SKM-1 treated with dmso at 0.1 percent for 144 hours (cell line): ENCODE measurements at regions not wholly inside any gene's neighbourhood (a gene's known extent, or its start where the extent isn't known, plus 50 kb on each side); places are given as distances from the start of the nearest gene placed in this dataset.

Source experiments
- DNase-seq: peaks from one replicate; lab custom pipeline; 2025; ENCODE audit not compliant: unreplicated experiment; lab: John Stamatoyannopoulos, UW

- DNase-seq: no peak
These were observed 62.9 kb upstream of the OXGR1 start for GRCh38 chr13:97057176-97057575.

DNA sequence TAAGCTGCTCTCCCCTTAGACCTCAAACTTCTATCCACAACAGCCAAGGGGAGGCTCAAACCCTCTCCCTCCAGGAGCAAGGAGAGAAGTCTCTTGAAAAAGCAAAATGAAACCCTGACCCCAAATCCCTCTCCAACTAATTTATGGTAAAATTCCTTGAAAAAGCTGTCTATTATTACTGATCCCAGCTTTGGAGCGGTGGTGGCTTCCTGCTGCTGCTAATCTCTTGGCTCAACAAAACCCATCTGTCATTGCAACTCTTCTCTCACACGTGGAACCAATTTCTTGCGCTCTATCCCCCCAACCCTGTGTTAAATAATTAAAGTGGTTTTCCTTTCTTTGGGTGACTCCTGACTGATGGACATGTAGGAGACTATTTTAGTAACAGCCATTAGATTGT lies 64.1 kb upstream of the OXGR1 start:
- DNase-seq: no peak

GRCh38 chr13:97058926-97059325 lies 64.7 kb upstream of the OXGR1 start:
- no peak for DNase-seq

DNA sequence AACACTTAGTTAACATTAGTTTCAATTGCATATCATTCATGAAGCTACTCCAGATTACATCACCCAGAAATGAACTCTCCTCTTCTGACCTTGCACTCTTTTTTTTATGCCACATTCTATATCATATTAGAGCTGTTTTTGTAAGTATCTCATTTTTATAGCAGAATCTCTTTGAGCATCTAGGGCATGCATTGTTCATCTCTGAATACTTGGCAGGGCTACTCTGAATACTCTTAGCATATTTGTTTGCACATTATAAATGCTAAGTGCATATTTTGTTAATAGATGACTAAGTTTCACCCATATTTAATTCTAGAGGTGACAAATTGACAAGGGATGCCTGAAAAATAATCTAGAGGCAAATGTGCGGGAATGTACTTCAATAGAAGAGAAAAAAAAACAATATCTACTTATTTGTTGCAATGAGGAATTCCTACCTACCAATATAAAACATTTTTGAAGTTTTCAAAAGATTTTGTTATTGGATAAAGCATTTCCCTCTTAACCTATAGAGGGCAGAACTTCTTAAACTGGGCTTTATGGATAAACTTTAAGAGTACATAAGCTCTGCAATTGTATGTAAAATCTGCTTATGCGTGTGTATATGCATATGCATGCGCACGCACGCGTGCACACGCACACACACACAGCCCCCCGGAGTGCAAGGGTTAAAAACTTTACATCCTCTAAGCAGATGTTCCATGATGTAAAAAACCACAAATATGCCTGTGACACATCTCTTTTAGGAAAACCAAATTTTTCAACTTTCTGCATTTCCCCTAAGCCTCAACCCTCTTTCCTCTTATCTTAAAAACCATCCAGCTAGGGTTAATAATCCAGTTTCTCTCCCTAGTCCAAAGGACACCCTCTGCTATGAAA lies 73.0 kb upstream of the OXGR1 start:
- DNase-seq: no peak

DNA sequence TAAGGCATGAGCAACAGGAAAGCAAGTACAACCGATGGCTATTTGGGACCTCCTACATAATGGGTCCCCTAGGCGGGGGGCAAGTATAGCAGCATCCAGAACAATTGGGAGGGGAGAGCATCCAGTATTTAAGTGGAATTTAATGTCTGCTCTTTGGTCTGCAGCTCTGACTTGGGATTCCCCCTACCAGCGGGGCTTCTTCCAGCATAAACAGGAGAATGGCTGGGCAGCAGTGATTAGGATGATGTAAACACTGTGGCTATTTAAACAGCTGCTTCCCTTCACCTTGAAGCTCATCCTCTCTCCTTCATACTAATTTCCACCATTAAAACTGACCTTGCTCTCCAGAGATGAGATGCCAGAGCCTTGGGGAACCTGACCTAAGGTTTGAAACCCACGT lies 73.9 kb upstream of the OXGR1 start:
- no peak for DNase-seq

DNA sequence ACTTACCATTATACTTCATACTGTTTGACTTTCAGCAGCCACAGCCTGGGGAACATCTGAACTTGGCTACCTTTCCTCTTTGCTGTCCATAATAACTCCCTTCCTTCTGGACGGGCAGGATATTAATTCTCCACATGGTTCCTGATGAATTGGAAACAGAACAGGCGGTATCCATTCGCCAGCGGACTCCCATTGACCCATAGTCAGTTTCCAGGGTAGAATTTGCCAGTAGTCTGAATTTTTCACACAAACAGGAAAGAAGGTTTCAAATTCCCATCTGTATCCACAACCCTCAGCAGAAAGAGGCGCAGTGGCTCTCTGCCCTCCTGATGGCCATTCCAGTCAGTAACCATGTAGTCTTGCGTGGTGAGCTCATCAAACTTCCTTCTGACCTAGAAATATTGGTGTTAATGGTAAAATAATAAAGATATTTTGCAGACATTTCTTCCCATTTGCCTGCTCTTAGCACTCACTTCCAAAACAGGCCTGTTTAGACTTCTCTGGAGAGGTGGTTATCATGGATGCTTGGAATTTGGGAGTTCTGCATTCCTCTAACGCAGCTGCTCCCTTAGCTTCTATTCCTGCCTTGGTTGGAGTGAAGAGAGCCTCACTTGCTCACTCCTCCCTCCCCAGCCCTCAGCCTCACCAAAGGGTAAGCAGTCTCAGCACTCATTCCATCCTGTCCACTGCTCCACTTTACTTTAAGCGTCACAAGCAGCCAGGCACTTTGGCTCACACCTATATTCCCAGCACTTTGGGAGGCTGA lies 75.0 kb upstream of the OXGR1 start:
- DNase-seq: no peak

DNA sequence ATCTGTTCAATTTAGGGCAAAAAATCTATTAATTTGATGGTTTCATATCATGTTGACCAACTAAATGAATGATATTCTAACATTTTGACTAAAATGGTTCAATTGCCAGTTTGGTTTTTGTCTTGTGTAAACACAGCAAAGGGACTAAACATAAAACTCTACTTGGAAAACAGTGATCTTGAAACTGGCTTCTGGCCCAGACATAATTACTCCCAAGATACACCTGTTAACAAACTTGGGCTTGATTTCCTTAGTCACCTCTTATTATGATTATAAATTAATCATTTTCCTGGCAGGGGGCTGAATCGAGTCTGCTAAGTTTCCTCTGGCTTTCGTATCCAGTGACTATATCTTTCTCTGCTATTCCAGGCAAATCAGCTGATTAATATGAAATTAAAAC lies 78.0 kb upstream of the OXGR1 start:
- no peak for DNase-seq

DNA sequence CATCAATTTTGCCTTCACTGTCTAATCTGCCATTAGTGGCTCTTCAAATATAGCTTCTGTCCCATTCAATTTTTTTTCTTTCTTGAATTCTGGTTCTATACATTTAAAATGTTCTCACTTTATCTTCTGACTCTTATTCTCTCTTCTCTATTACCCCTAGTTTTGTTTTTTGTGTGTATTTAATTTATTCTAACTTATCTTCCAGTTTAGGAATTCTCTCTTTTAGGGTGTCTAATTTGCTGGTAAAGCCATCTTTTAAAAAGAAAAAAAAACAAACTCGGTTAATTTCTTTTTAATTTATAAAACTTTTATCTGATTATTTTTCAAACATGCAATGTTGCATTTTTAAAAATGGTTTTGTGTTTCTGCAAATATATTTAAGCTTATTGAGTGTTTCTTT lies 80.3 kb upstream of the OXGR1 start:
- DNase-seq: no peak

DNA sequence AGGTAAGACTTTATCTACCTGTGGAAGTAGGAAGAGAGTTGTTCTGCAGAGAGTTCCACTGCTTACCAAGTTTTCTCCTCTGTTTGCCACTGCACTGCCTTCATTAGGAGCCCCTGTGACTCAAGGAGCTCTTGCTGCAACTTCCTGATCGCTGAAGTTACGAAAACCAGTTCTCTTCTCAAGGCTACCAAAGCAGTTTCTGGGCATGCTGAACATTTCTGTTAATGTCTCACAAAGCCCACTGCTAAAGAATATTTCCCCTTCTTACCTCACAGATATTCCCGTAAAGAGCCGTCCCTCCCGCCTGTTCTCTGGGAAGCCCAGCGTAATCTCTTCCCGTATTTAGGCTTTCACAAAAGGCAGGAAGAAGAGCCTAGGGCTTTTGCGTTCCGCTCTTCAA lies 82.6 kb upstream of the OXGR1 start:
- peak; percentile 80 for DNase-seq

DNA sequence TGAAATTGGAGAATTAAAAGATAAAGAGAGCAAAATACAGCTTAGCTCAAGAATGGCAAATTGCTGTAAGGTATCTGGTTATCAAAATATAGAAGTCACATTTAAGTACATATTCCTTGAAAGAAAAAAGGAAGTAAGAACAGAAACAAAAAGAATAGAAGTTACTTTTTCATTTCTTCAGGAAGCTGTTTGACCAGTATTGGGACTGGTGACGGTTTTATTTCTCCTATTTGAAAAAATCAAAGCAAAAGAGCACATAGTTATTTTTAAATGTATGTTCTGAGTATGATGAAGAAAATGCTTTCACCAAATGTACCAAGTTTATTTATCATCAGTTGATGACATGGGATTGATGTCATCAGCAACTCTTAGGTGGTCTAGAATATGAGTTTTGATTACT lies 83.1 kb upstream of the OXGR1 start:
- peak; percentile 38 for DNase-seq

GRCh38 chr13:97079726-97080125 lies 85.5 kb upstream of the OXGR1 start:
- DNase-seq: no peak

GRCh38 chr13:97082461-97083207 lies 88.4 kb upstream of the OXGR1 start:
- DNase-seq: no peak

GRCh38 chr13:97091196-97091595 lies 96.9 kb upstream of the OXGR1 start:
- DNase-seq: no peak

- no peak for DNase-seq
These were observed 106.5 kb upstream of the OXGR1 start for GRCh38 chr13:97100821-97101220.

DNA sequence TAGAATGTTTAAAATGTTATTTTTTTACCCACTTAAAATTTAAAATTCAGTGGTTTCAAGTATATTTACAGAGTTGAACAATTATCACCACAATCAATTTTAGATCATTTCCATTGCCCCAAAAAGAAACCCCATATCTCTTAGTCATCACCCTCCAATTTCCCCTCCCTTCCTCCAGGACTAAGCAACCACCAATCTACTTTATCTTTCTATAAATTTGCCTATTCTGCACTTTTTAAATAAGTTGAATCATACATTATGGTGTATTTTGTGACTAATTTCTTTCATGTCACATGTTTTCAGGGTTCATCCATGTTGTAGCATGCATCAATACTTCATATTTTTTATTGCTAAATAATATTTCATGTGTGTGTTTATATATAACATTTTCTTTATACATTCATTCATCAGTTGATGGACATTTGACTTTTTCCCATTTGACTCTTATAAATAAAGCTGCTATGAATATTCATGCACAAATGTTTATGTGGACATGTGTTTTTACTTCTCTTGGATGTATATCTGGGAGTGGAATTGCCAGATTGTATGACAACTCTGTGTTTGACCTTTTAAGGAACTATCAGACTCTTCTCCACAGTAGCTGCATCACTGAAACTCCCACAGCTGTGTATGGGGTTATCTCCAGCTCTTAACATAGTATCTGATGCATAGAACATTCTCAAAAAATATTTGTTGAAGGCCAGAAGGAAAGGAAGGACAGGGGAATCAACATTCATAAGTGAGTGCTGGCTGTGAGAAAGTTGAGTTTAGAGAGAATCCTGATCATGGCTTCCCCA lies 107.8 kb upstream of the OXGR1 start:
- DNase-seq: no peak

DNA sequence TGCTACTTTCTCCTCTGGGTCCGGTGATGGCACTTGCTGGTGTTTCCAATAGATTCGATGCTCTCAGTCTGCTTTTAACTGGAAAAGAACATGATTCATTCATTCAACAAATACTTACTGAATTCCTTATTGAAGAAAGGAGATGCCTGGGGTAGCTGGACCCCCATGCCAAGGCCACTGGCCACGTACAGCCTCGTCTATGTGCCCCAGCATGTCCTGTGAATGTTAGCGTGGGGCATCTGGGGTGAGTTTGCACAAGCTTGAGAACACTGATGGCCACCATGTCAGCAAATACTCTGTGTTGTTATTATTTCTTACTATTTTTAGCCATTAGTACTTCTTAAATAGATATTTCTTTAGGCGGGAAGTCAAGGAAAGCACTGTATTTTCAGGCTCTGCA lies 112.0 kb upstream of the OXGR1 start:
- DNase-seq: no peak

GRCh38 chr13:97107815-97108529 lies 113.7 kb upstream of the OXGR1 start:
- DNase-seq: no peak

GRCh38 chr13:97108530-97108900 lies 113.6 kb upstream of the MBNL2 start:
- DNase-seq: no peak

DNA sequence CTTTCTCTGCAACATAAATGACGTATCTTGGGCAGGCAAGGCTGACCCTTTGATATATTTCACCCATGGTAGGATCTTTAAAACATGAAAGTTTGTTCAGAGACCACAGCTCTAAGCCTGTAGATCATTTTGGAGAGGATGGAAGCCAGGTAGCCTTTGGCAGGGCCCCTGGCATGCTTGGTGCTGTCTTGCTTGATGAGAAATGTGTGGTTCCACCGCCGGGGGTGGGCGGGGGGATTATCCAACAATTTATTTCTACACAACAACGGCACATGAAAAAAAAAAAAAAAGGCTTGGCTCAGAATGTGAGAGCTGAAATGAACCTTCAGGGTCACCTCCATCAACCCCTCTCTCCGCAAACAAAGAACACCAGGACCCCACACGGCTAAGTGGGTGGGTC lies 112.9 kb upstream of the MBNL2 start:
- DNase-seq: no peak

GRCh38 chr13:97109841-97110492 lies 112.2 kb upstream of the MBNL2 start:
- DNase-seq: peak; percentile 85
